Endothelial cell of hepatic sinusoid (primary cell): ENCODE measurements at regions not wholly inside any gene's neighbourhood (a gene's known extent, or its start where the extent isn't known, plus 50 kb on each side); places are given as distances from the start of the nearest gene placed in this dataset.
"Not testable (repeated sequence)": the region's sequence is repeated elsewhere in the genome, so short reads cannot be mapped to it uniquely, and the experiment has no call there.

ENCODE experiments used
- in situ Hi-C: cut with HindIII; loops from 2 replicates; pipeline ENCODE4 v1.10.0; 2017; ENCODE audit warnings: low sequenced_read_pairs

DNA sequence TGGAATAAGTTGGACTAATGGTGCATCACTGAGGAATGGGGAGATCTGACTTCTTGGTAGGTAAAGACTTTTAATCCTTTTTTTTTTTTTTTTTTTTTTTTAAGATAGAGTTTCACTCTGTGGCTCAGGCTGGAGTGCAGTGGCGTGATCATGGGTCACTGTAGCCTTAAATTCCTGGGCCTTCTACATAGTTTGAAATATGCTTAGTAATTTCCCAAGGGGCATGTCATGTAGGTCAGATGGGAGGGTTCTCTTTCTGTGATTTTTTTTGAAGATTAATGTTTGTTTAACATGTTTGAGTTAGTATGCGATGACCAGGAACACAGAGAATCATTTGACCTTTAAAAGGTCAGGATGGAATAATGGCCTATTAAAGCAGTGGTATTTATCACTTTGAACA, 129.1 kb downstream of the S1PR1 start:
- in situ Hi-C loops: loop anchor here (5.0 kb wide), 2 partner anchors 64 to 91 kb away; no protein-coding TSS in a partner anchor

DNA sequence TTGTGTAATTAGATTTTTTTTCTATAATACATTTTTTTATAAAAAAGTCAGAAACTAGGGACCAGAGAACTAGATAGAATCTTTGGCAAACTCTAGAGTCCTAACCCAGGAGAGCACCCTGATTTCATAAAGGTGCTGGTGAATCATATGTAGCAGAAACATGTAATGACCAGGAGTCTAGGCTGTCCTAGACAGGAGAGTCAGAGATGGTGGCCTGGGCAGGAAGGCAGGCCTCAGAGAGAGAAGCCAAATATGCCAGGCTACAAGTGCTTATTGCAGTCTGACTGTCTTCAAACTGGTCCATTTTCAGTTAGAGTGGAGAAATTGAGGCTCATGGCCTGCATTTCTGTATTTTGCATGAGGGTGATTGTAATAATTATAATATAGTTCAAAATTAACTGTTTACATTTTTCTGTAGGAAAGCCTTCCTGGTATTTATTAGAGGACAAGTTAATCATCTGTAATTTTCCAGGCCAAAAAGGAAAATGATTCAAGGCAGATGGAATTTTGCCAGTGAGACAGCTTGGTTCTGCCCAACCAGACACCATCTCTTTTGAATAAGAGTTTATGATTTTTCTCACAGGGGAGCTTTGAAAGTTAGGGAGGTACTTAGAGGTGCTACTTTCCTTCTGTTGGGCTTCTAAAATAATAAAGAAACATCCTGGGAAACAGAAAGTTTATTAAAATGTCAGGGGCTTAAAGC, 129.8 kb downstream of the S1PR1 start:
- in situ Hi-C loops: loop anchor here (5.0 kb wide), 2 partner anchors 64 to 91 kb away; no protein-coding TSS in a partner anchor

DNA sequence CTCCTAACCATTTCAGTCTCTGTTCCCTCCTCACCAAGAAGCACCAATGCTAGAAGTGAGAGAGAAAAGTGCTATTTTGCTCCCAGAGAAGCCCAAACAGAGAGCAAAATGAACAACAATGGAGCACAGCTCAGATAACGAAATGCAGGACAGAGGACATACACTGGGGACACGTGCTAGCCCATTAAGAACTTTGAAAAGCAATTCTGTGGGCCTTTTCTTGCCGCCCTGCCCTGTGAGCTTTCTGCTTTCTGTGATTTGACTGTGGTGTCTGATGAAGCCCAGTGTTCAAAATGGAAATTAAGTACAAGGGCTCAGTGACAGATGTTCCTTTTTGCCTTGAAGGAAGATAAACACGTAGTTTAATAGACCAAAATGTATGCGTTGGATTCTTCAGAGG, 130.8 kb downstream of the S1PR1 start:
- in situ Hi-C loops: loop anchor here (5.0 kb wide), 2 partner anchors 65 to 90 kb away; no protein-coding TSS in a partner anchor

DNA sequence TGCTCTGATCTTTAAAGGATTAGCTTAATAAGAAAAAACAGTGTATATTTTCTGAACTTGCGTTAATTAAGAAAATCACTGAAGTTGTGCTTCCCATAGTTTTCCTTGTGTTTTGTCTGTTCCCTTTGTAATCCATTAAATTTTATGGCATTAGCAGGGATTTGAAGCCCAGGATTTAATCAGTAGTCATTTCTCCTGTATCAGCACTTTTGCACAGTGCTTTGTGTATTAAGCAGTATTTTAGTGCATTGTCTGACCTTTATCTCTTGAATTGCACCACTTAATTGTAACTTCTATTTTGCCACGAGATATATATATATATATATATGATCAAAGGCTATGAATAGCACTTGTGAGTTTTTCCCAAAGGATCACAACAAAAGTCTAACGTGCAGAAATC, 133.7 kb downstream of the S1PR1 start:
- in situ Hi-C loops: no loop called here

DNA sequence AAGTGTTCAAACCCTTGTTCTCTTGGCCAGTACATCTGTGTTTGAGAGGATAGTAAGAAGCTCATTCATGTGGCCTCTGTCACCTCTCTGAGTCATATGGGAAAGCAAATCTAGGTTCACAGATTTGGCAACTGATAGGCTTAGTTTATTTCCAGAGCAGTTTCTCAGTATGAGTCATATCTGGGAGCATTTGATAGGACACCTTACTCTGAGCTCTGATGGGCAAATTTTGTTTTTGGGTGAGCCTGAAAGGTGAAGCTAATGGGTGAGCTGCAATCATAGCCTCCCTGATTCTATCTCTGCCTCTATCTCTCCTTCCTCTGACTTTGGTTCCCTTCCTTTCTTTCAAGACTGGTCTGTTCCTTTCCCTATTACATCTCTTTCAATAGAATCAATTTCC, 134.4 kb downstream of the S1PR1 start:
- in situ Hi-C loops: no loop called here

DNA sequence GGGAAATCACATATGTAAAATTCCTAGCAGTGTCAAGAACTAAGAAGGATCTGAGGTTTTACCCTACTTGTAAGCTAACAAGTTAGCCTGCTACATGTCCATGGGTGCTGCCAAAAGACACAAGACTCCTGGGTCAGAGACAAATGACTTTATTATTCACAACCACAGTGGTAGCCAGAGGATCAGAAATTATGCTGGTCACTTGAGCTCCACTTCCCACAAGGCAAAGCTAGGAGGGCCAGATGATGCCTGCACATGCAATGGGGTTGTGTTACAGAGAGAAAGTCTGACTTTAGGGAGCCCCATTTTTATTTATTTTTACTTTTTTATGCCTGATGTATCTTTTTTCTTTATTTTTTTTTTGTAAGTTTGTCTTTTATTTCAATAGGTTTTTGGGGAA, 136.8 kb downstream of the S1PR1 start:
- in situ Hi-C loops: no loop called here

DNA sequence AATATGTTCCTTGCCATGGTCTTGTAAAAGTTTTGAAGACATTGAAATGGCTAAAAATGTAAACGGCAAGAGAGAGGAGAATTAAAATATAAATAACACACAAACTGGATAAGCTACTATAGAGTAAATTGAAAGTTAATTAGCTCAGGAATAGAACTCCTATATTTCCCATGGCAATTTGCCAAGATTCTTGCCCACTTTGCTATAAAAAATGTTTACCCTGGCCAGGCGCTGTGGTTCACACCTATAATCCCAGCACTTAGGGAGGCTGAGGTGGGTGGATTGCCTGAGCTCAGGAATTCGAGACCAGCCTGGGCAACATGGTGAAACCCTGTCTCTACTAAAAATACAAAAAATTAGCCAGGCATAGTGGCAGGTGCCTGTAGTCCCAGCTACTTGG, 138.6 kb downstream of the S1PR1 start:
- in situ Hi-C loops: not testable (repeated sequence)

DNA sequence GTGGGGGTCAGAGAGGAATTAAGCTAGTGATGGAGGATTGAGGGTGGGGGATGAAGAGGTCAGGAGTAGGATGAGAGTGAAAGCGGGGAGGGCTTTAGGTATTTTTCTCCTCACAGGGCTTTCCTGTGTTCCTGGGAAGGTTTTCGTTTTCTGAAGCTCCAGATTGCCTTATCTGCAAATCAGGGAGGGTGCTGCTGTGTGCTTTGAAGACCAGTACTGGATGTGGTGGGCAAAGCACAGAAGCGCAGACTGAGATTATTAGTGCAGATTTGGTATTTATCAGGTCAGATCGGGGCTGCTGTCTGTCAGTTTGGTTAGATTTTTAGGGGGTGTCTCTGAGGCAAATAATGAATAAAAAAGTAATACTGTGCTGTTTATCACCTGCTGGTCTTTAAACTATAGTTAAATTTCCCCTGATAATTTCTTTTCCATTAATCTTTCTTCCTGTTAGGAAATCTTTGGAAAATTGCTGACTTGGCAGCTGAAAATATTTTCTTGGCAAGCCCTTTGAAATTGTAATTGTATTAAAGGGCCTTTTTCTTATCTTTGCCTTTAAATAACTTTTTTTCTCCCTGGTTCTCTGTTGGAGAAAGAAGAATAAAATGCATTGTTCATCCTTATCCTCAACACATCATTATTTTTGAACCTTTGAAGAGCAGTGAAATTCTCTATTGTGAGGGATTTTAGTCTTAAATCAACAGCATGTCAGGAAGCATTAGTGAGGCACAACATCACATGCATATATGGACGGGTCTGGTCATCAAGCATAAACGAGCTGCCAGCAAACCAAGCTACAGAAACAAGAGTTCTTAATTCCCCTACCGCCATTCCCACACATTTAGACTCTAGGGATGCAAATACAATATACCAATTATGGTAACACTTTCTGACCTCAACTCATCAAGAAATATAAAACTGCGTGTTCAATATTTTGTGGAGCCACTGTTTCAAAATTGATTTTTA, 139.6 kb downstream of the S1PR1 start:
- in situ Hi-C loops: no loop called here

DNA sequence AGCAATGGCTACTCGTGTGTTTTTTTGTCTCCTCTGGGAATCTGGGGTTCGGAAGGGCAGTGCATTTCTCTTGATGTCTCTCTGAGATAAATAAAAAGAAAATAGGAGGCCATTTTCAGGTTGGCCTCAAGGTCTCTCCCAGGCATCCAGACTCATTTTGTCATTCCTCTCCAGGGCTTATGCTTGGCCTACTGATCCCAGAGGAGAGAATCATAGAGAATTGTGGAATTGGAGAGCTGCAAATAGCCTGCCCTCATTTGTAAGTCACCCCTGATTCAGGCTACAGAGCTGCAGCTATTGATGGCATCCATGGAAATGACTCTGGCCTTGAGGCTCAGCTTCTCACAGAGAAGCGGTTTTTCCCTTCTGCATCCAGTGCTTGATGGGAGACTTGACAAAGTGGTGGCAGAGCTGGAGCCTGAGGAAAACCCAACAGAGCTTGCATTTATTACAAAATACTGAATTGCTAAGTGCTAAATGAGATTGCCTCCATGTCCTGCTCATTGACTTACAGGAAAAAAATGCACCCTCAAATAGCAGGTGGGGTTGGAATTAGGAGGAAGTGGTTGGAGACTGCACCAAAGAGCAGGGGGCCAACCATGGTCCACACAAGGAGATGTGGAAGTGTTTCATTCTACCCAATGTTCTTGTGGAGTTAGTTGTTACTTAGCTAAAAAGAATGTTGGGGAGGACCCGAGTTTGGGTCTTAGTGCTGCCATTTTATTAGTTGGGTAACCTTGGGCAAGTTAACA, 140.4 kb downstream of the S1PR1 start:
- in situ Hi-C loops: no loop called here

DNA sequence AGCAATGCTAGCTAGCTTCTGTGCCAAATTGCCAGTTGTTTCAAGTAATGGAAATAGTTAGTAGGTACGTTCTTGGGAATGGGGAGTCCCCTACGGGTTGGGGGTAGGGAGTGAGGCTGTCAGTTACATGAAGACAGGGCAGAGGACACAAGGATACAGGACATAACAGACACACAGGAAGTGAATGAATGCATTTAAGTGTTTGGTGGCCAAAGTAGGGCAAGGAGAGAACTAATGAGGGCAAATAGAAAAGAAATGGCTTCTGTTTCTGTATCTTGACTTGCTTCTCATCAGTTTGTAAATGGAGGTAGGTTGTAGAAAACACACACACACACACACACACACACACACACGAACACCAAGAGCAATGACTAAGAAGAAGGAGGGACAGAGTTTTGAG, 142.2 kb downstream of the S1PR1 start:
- in situ Hi-C loops: no loop called here

DNA sequence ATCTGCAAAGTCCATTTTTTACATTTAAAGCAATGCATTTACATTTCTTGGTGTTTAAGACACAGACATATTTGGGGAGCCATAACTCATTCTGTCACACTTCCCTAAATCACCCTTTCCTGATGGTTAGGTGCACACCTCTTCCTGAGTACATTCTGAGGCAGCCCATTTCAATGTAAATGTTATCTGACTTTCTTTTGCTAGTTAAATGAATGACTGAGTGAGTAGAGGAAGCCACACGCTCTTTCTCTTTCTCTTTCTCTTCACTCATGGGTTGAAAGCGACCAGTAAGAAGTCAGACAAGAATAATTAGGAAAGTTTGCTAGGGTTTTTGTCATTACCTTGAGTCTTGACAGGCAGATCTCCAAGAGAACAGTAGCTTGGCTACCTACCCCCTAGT, 143.1 kb downstream of the S1PR1 start:
- in situ Hi-C loops: no loop called here

DNA sequence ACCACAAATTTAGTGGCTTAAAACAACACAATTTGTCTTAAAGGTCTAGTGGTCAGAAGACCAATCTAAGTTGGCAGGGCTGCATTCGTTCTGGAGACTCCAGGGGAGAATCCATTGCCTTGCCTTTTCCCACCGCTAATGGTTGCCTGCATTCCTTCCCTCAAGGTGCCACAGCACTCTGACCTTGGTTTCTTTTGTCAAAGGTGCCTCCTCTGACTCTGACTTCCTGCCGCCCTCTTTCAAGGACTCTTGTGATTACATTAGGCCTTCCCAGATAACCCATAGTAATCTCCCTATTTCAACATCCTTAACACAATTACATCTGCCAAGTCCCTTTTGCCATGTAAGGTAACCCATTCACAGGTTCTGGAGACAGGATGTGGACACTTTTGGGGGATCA, 145.3 kb downstream of the S1PR1 start:
- in situ Hi-C loops: no loop called here

DNA sequence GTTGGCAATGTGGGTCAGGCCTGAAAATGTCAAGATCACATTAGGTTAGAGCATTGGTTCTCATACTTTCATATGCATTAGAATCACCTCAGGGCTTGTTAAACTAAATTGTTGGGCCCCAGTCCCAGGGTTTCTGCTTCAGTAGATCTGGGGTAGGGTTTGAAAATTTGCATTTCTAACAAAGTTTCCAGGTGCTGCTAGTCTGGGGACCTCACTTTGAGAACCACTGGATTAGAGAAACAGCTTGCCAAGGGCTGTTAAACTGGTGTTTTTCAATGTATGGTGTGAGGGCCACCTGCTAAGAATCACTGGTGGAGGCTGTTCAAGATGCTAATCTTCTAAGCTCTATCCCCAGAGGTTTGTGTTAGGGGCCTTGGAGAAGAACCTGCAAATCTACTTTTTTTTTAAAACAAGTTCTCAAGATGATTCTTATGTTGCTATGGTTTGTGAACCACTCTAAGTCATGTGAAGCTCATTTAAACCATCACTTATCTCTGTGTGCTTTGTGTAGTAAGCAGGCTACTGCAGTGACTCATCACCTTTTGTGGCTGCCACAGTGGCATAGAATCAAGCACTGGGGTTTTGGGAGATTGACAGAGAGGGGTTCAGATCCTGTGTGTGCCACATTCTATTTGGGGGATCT, 152.2 kb downstream of the S1PR1 start:
- in situ Hi-C loops: no loop called here

DNA sequence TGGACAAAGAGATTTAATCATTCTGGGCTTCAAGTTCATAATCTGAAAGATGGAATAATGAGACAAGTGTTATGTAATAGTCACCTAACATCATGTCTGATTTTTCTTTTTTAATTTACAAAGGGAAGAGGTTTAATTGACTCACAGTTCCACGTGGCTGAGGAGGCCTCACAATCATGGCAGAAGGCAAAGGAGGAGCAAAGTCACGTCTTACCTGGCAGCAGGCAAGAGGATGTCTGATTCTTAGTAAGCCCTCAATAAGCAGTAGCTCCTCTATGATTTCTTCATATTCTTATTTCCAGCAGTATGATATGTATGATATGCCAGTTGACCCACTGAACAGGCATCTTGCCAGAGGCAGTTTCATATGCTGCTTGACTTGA, 152.7 kb downstream of the S1PR1 start:
- in situ Hi-C loops: no loop called here

DNA sequence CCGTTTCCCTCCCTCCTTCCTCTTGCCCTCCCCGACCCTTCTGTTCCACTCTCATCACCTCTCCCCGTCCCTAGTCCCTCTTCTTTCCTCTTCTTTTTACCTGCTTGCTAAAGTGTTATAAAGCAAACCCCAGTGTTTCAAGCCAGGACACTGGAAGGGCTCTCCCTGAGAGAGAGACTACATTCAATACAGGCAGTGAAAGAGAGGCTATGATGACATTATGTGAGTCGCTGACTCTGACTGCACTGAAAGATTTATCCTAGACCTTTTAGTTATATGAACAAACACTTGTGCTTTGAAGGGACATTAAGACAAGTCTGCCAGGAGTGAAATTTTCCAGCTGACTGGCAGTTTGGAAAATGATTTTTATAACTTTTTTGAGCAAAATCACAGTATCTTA, 155.7 kb downstream of the S1PR1 start:
- in situ Hi-C loops: no loop called here

DNA sequence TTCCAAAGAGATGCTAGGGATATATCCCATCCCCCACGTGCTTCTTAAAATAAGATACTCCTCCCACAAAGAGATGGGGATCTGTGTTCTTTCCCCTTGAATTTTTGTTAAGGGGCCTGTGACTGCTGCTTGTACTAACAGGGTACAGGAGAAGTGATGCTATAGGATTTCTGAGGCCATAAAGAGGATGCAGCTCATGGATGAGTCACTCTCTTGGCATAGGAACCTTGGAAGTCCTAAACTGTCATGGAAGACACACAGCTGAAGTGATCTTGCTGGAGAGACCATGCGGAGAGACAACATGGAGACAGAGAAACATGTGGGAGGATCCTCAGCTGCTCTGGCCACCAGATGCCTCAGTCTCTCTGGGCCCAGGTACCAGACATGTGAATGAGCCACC, 157.2 kb downstream of the S1PR1 start:
- in situ Hi-C loops: no loop called here

DNA sequence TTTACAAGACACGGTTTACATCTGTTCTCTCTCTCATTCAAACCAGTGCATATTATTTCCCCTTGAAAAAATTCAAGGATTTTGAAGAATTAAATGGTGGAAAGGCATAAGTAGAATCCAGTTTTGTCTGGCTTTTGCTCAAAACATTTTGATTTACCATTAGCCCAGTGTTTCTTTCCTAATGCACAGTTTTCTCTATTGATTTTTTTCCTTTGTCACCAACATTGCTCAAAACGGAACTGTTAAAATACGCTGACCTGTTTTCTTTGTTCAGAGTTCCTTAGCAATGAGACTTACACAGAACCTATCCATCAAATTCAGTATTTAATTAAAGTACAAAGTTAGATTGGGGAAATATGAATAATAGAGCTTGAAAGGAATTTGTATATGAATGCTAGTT, 162.4 kb downstream of the S1PR1 start:
- in situ Hi-C loops: no loop called here

DNA sequence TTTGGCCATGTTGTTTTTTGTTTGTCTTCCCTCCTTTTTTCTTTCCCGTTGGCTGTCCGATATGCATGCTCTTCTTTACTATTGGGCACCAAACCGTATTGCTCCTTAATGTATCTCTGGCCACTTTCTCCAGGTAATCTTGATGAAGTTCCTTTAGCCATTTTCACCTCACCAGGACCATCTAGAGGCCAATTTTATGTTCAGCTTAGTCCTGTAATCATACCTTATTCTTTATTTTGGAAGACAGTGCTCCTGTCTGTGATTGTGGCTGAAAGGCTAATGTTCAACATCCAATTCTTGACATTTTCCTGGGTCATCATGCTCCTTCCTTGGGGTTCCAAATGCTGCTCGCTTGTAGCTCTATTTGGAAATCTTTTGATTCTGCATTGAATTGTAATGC, 169.5 kb downstream of the S1PR1 start:
- in situ Hi-C loops: loop anchor here (5.0 kb wide), 1 partner anchor 54 kb away; no protein-coding TSS in a partner anchor

DNA sequence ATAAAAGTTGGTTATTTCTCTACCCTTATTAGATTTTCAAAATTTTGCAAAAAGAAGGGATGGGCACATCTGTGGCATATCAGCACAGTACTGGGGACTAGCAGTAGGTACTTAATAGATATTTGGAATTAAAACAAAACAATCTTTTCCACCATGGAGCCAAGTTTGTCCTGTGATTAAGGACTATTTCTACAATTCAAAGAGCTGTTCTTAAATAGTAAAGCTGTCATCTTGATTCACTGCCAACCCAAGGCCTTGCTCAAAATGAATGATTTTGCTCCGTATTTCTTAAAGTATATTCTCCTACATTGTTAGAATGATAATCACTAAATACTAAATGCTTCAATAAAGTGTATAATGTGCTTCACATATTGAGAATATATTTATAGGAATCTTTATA, 169.9 kb downstream of the S1PR1 start:
- in situ Hi-C loops: loop anchor here (5.0 kb wide), 1 partner anchor 54 kb away; no protein-coding TSS in a partner anchor

DNA sequence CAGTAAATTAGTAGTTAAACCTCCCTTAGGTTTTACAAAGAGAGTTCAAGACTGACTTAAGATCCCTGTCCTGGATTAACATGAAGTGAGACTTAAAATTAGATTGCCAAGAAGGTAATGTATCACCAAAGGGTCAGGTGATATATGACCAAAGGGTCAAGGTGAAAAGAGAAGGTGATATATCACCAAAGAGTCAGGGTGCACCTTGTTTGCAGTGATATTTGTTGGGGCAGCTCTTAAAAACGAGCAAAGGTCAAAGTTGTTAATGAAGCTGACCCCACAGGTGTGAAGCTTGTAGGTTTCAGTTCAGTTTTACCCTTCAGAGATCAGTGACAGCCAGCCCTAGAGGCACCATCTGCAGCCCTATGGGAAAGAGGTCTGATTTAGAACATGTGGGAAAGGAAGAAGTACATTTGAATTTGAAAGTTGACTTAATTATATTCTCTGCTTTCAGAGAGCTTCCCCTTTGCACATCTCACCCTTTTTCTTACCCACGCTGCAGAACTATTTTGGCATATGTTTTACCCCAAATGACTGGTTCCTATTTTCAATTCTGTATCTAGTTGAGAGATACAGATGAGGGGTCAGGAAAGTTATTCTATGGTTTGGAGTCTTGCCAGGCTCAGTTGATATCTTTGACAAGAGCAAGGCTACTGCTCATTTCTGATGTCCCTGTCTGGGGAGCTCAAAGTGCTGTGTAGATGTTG, 170.8 kb downstream of the S1PR1 start:
- in situ Hi-C loops: loop anchor here (5.0 kb wide), 1 partner anchor 55 kb away; no protein-coding TSS in a partner anchor
